HepG2 (cell line): ENCODE measurements at regions not wholly inside any gene's neighbourhood (a gene's known extent, or its start where the extent isn't known, plus 50 kb on each side); places are given as distances from the start of the nearest gene placed in this dataset.
A peak's percentile ranks its signal among the peaks of the same experiment; 100 is the strongest.

Source experiments
- BATF2 ChIP-seq: sonication (generic); formaldehyde crosslinking; IDR thresholded peaks from 2 replicates; pipeline ENCODE4 v1.8.0; 2022; ENCODE audit warnings: mild to moderate bottlenecking, missing genetic modification reagents, moderate library complexity
- DZIP1 ChIP-seq: sonication (generic); formaldehyde crosslinking; IDR thresholded peaks from 2 replicates; pipeline ENCODE4 v1.5.0; 2020; ENCODE audit warnings: mild to moderate bottlenecking, missing genetic modification reagents
- MYNN ChIP-seq: sonication (generic); formaldehyde crosslinking; IDR thresholded peaks from 2 replicates; pipeline ENCODE4 v1.4.0; 2020; ENCODE audit warnings: mild to moderate bottlenecking, low read depth, missing genetic modification reagents
- NFKB2 ChIP-seq: sonication (generic); formaldehyde crosslinking; IDR thresholded peaks from 2 replicates; pipeline ENCODE4 v1.4.0; 2020; ENCODE audit warnings: missing genetic modification reagents, borderline replicate concordance
- PAWR ChIP-seq: sonication (generic); formaldehyde crosslinking; IDR thresholded peaks from 2 replicates; pipeline ENCODE4 v1.4.0; 2020; ENCODE audit warnings: missing genetic modification reagents, mild to moderate bottlenecking, borderline replicate concordance
- POLR2A ChIP-seq, 2 experiments: IDR thresholded peaks; 2 replicates each; pipeline ENCODE4 v1.6.1; 2011; ENCODE audit warnings: low read depth in 2 of 2, low read length in 2 of 2, mild to moderate bottlenecking in 1 of 2, moderate library complexity in 1 of 2; ENCODE audit not compliant: insufficient read depth in 1 of 2
- POLR2AphosphoS5 ChIP-seq: IDR thresholded peaks from 2 replicates; pipeline ENCODE4 v1.6.1; 2012; ENCODE audit warnings: low read depth, low read length
- RARA ChIP-seq: IDR thresholded peaks from 2 replicates; pipeline ENCODE4 v1.6.1; 2016; ENCODE audit warnings: missing genetic modification reagents, missing compliant biosample characterization
- RBAK ChIP-seq: sonication (generic); formaldehyde crosslinking; IDR thresholded peaks from 2 replicates; pipeline ENCODE4 v1.5.1; 2020; ENCODE audit warnings: mild to moderate bottlenecking, missing genetic modification reagents
- RFX3 ChIP-seq: IDR thresholded peaks from 2 replicates; pipeline ENCODE4 v1.6.1; 2016; ENCODE audit warnings: missing biosample characterization, missing genetic modification reagents
- RFX5 ChIP-seq: IDR thresholded peaks from 2 replicates; pipeline ENCODE4 v1.6.1; 2011; ENCODE audit warnings: low read depth, low read length, improper control_type of control experiment
- SALL1 ChIP-seq: sonication (generic); formaldehyde crosslinking; IDR thresholded peaks from 2 replicates; pipeline ENCODE4 v1.8.0; 2022; ENCODE audit warnings: mild to moderate bottlenecking, missing genetic modification reagents
- TFAP4 ChIP-seq: sonication (generic); IDR thresholded peaks from 2 replicates; pipeline ENCODE4 v1.6.1; 2016; ENCODE audit warnings: low read depth, borderline replicate concordance
- UBTF ChIP-seq: sonication (generic); formaldehyde crosslinking; IDR thresholded peaks from 2 replicates; pipeline ENCODE4 v1.4.0; 2020; ENCODE audit warnings: mild to moderate bottlenecking, missing genetic modification reagents
- ZBTB39 ChIP-seq: sonication (generic); formaldehyde crosslinking; IDR thresholded peaks from 2 replicates; pipeline ENCODE4 v1.5.0; 2020; ENCODE audit warnings: missing genetic modification reagents
- ZFP41 ChIP-seq: sonication (generic); formaldehyde crosslinking; IDR thresholded peaks from 2 replicates; pipeline ENCODE4 v1.4.0; 2020; ENCODE audit warnings: mild to moderate bottlenecking, missing genetic modification reagents, borderline replicate concordance
- ZNF512B ChIP-seq: sonication (generic); formaldehyde crosslinking; IDR thresholded peaks from 2 replicates; pipeline ENCODE4 v1.5.1; 2020; ENCODE audit warnings: missing genetic modification reagents, mild to moderate bottlenecking, borderline replicate concordance

GRCh38 chr19:37317403-37318209 lies 53.3 kb upstream of the ZNF527 start (continued):
- TF ChIP-seq BATF2 (CRISPR knock-in tag): no peak
- peak; percentile 83 for TF ChIP-seq POLR2AphosphoS5
- no peak; the same call in 1 of the 2 replicates for TF ChIP-seq TFAP4
- no peak; the same call in 1 of the 2 replicates for TF ChIP-seq RARA
- TF ChIP-seq ZNF512B (CRISPR knock-in tag): no peak
- peak; percentile 80 for TF ChIP-seq UBTF (CRISPR knock-in tag)
- TF ChIP-seq NFKB2: no peak; the same call in 1 of the 2 replicates
- no peak for TF ChIP-seq PAWR (CRISPR knock-in tag)
- TF ChIP-seq RFX3 (CRISPR knock-in tag): peak; percentile 86
- TF ChIP-seq ZFP41 (CRISPR knock-in tag): no peak
- no peak for TF ChIP-seq RBAK (CRISPR knock-in tag)
- no peak for TF ChIP-seq ZBTB39
- no peak for TF ChIP-seq DZIP1 (CRISPR knock-in tag)
- TF ChIP-seq MYNN (CRISPR knock-in tag): no peak
- TF ChIP-seq POLR2A (IDR thresholded peaks at IDR 0.05; ENCODE audit: insufficient read depth in 1 of 2, low read depth in 2 of 2, low read length in 2 of 2): peak; percentile 85 to 92
- no peak for TF ChIP-seq RFX5
- TF ChIP-seq SALL1: peak; percentile 65
